SKM-1 (cell line): ENCODE measurements at regions not wholly inside any gene's neighbourhood (a gene's known extent, or its start where the extent isn't known, plus 50 kb on each side); places are given as distances from the start of the nearest gene placed in this dataset.

Experiments
- DNase-seq: peaks from one replicate; lab custom pipeline; 2025; ENCODE audit not compliant: unreplicated experiment; lab: John Stamatoyannopoulos, UW

DNA sequence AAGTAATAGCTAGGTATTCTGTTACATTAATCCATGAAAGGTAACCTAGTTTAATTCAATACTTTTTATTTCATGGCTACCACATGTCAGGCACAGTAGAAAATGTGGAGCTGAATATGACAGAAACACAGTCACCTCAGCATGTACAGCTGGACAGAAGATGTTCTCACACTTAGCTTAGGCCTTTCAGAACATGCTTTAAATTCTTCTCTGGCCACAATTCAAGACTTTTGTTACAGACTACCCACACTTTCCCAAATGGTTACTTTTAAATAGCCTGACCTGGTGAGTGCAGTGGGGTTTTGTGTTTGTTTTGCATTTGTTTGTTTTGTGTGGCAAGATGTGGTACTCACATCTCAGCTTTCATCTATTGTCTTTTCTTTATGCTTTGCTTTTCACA lies 1079.5 kb downstream of the IGSF11 start:
- DNase-seq = no peak

DNA sequence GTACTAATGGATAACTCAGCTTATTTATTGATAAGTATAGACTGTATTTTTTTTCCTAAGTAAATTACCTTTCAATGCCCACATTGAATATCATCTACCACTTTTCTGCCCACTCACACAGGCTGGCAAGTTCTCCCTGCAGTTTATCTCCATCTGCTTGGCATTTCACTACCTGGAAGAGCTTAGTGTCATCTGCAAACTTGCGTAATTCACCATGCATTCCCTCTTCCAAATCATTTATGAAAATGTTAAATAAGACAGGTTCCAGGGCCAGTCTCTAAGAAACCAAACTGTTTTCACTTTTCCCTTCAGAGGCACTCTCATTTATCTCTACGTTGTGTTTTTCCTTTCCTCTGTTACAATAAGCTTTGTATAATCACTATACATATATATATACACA lies 1076.6 kb downstream of the IGSF11 start:
- no peak for DNase-seq

DNA sequence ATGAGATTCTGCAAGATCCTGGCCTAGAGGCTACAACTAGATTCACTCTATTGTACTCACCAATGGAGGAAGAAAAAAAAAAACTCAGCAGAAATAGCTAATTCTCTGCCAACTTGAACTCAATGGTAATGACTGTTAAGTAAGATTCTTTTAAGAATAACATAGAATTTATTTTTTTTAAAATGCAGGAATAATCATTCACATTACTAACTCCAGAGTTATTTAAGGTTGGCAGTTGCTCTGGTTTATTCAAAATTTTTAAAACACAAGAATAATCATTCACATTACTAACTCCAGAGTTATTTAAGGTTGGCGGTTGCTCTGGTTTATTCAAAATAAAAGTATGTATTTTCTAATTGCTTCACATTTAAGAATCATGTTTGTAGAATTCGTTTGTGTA lies 1071.9 kb downstream of the IGSF11 start:
- no peak for DNase-seq

DNA sequence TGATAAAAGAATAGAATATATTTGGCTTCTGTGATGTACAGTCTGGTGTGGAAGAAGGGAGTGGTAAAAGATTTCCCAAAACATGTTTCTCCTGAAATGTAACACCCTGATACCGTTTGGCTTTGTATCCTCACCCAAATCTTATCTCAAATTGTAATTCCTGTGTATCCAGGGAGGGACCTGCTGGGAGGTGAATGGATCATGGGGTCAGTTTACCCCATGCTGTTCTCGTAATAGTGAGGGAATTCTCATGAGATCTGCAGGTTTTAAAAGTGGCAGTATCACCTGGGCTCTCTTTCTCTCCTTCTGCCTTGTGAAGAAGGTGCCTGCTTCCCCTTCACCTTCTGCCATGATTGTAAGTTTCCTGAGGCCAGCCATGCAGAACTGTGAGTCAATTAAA lies 1070.8 kb downstream of the IGSF11 start:
- no peak for DNase-seq

DNA sequence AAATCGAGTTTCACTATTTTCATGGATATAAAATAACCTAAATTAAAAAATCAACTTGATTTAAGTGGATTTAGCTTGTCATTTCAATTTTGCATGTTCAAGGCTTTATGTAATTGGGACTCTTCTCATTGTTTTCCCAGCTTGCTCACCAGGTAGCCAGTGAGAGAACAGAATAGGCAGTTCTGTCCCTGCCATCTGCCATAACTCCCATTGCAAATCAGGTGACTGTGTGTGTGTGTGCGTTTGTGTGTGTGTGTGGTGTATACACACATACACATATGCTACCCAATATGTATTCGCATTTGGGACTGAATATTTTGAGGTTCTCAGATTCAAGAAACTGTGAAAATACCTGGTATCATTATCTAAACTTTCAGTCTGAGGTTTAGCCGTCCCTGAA lies 1069.8 kb downstream of the IGSF11 start:
- no peak for DNase-seq

DNA sequence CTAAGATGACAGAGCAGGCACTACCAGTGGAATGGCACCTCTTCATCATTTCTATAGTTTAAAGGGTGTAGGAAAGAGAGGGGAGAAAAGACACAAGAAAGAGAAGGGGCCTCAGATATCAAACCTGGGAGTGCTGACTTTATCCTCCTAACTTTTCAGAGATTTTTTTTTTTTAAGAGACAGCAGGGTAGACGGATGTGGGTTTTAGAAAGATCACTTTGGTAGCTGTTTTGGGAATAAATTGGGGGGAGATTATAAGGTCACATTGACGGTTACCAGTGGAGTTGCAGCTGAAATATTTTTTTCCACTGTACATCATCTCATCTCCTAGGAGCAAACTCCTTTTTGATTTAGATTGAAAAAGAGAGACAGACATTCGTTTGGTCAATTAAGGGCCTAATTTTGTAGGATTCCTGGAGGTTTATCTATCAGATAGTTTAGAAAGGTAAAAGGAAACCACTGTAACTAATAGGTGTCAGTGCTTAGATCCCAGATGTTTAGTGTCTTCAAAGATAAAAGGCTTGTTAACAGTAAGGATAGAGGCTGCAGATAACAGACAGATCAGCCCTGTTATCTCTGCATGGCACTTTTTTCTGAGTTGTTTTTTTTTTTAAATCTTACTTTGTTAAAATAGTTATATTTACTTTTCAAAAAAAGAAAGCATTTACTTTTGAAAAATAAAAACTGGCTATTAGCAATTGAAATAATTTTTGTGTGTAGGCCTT lies 1057.0 kb downstream of the IGSF11 start:
- no peak for DNase-seq

DNA sequence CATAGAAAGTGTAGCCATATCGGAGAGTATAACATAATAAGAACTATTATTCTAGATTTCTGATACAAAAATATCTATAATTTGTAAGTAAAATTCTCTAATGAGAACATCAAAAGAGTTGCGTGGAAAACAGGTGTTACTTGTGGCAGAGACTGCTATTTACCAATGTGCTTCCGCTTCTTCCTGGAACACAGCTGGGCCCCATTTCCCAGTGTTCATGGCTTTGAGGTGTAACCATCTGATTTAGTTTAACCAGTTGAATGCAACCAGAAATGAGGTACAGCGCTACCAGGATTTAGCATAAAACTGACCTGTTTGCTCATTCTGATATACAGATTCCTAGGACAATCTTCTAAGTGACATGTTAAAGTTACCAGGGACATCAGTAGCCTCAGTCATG lies 1055.2 kb downstream of the IGSF11 start:
- DNase-seq = no peak

DNA sequence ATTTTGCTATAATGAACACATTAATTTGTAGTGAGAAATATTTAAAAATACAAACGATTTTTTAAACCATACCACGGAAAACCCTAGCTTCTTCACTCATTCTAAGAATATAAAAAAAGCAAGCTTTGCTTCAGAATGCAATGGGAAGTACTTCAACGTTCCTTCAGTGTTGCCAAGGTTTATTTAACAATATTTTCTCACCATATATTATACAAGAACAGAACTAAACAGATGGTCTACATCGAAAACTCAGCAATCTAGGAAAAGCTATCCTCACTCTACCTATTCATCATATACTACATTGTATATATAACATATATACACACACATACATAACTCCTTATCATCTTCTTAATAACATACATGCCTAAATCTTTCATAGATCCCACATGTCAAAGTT lies 1047.4 kb downstream of the IGSF11 start:
- DNase-seq = no peak

DNA sequence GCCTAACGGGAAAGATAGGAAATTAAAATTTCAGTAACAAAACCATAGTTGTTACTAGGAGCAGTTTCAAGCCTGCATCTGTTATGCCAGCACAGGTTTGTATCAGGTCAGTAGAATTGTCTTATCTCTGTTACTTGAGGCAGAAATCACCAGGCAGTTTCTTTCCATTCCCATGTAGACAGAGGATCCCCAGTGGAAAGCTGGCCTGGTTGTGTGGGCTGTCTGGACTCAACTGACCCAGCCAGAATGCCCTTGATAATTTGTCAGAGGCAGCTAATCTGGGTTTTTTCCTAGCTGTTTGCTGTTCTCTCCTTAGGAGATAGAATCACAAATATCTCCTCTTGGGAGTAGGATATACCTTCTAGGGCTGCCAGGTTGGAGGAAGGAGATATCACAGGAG lies 1044.7 kb downstream of the IGSF11 start:
- no peak for DNase-seq

DNA sequence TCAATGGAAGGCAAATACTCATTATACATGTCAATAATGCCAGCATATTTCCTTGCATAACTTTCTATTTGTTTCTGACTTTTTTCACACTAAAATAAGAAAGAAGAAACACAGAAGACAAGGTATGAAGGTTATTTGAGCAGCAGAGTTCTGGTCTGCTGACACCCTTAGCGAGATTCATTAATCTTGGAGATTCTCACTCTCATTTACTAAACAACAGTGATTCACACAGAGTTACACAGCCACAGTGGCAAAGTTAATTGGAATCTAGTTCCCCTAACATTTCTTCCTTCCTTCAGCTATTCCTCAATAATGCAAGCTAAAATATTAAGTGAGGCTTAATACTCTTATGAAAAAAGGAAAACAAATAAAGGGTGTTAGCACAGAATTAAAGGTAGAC lies 1044.0 kb downstream of the IGSF11 start:
- DNase-seq = no peak

DNA sequence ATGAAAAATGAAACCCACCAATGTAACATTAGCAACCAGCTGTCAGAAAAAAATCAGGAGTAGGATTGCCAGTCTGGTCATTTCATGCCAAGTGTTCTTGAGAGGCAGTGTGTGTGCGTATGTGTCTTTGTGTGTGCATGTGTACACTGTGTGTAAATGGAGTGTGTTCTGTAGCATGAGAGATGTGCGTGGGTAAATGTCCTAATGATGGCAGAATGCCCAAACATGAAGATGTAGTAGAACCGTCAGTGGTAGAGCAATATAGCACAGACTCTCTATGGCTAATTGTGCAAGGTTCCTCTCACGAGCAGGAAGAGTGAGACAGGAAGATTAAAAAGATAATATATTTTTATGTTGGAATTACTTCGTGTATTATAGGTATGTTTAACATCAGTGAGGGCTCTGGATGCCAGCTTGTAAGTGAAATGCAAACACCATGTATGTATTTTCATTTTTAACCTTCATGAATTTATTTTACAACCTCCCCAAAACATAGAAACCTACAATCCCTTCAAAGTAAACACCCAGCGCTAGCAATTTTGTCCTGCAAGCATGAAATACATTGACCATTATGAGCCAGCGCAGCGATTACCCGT lies 1038.7 kb downstream of the IGSF11 start:
- no peak for DNase-seq

DNA sequence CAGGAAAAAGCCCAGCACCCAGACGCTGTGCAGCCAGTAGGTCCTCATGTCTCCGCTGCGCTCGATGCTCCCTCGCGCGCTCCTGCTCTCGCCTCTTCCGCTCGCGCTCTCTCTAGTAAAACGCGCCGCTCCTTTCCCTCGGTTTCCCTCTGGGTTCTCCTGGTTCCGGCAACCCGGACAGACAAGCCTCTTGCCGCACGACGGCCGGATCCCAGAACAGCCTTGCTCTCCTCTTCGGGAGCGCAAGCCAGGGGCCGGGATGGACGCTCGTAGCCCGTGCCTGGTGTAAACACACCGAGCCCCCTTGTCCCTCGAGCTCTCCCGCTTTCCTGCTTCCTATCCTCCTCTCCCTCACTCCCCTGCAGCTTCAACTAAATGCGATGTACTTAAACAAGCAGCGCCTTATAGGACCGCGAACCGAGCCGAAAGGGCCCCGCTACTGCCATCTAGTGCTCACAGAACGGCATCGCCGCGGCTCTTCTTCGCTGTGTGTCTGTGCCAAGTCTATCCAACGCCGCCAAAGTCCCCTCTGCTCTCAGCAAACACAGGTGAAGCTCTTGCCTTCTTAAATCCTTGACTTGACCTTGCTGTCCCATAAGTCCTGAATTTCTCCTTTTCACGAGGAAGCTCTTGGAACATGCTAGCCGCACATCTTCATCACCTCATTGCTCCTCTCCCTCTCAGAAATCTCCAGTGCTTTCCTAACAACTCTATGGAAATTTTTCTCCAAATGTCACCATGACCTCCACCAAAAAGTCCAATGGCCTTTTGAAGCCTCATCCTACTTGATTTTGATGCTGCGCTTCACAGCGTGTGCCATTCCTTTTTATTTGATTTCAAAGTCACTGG lies 1037.2 kb downstream of the IGSF11 start:
- DNase-seq = peak; percentile 46

DNA sequence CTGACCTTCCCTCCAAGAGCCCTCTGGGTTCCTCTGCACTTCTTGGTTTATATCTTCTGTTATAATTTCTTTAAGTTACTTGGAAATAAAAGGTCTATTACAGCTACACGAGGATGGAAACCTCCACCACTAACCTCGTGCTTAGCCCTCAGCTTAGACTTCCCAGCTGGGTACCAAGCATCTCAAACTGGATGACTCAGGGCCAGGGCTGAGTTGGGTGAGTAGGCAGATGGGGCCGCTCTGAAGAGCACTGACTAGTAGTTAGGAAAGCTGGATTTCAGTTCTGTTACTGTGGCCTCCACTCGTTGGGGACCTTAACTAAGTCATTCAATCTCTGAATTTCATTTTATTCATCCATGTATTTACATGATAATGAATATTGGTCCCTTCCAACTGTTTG lies 1036.6 kb downstream of the IGSF11 start:
- DNase-seq = no peak

DNA sequence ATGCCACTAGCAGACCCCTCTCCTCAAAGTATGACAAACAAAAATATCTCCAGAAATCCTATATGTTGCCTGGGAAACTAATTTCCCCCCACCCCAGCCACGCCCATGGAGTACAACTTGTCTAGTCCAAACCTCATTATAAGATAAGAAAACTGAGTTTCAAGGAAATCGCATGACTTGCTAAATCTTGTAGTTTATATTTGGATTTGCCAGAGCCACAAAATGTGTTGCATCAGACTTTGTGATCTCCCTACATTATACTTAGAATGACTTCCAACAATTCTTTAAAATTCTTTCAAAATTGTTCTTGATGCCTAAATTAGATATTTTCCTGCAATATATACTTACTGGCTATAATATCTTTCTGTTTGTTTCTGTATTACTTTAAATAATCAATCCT lies 1034.4 kb downstream of the IGSF11 start:
- no peak for DNase-seq

DNA sequence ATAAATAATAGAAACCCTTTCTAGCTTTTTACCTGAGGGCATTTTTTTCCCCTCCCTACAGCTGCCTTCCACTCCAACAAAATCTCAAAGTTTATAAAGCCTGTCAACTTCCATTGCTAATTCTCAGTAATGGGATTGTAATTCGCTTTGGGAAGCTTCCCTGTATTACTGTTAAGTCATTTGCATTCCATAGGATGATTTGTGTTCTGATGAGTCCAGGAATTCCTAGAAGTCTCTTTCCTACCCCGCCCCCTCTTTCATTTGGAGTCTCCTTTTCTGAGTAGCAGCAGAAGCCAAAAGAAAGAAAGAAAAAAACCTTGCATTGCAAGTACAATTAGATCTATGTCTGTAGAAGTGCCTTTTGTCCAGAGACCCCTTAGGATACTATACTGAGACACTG lies 1033.3 kb downstream of the IGSF11 start:
- no peak for DNase-seq

DNA sequence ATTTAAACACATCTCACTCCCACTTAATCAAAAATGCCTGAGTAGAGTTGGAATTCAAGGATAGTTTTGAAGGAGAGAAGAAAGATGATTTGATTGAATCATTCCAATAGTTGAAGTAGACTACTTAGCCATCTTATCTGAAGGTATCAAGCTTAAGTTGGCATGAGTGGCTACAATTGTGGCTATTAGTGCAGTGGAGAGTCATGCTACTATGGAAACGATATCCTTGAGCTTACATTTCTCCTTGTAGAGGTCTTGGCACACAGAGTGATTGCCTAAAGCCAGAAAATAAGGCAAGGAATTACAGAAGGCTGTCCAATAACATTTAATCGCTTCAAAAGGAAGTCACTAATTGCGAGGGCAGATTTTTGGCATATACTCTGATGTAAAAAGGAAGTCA lies 1022.7 kb downstream of the IGSF11 start:
- DNase-seq = no peak

DNA sequence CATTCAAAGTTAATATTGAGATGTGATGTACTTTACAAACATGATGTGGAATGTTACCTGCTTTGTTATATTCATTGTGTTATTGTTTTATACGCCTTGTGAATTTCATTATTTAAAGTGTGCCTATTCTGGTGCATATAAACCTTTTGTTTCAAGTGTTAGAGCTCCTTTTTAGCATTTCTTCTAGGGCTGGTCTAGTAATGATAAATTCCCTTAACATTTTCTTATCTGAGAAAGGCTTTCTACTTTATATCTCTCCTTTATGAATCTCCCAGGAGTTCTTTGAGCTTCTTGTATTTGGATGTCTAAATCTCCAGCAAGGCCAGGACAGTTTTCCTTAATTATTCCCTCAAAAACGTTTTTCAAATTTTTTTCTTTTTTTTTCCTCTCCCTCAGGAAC lies 1005.6 kb downstream of the IGSF11 start:
- no peak for DNase-seq

DNA sequence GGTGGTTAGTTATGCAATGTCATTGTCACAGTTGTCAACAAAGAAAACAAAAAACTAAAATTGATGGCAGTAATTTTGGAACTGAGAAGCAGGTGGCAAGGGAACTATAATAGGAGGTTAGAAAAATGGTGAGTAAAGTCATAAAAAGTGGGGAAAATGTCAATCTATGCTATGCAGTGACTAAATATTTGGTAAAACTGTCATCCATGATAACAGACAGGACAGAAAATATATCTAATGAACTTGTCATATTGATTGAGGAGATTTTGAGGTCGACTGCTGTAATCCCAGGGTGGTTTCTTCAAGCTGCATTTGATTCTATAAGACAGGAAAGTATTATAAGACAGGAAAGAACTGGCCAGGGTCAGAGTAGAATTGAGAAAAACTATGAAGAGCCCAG lies 998.4 kb downstream of the IGSF11 start:
- DNase-seq = no peak

DNA sequence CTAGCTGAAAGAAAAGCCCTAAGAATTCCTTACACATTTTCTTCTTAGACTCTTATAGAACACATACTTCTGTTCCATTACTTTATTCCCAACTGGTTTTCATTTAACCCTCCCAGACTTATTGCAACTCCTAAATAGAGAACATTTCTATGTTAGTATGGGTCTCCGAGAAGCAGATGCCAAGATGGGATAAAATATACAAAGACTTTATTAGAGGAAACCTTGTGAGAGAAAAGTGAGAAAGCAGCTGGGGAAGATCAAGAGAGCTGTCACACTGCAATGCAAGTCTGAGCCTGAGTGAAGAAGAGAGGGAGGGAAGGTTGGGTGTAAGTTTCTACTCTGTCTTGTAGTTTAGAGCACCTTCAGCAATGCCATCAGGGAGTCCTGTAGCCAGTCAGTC lies 979.3 kb downstream of the IGSF11 start:
- no peak for DNase-seq

DNA sequence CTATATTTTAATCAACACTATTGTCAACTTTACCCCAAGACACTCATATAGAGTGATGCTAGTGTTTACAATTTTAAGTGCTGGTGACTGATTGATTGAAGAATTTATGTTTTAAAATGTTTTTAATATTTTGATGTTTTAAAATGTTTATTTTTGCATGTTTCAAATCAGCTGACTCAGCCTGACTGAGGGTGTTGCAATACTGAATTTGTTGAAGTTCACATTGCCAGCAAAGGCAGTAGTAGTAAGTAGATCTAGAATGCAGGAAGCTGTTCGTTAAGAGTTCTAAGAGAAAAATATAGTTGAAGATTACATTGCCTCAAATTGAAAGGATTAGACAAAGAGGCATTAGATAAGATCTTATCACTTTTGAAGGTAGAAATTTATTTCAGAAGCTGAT lies 977.6 kb downstream of the IGSF11 start:
- no peak for DNase-seq

DNA sequence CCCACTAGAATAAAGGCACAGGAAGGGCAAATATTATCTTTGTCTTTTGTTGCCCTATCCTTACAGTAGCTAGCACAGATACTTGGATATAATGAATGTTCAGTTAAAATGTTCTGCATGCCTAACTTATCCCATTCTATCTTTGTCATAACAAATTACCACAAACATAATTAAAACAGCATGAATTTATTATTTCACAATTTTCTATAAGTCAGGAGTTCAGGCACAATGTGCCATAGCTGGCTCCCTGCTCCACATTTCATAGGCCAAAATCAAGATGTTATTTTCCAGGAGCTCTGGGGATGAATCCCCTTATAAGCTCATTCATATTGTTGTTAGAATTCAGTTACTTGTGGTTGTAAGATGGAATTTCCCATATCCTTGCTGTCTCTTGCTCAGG lies 975.5 kb downstream of the IGSF11 start:
- DNase-seq = no peak

DNA sequence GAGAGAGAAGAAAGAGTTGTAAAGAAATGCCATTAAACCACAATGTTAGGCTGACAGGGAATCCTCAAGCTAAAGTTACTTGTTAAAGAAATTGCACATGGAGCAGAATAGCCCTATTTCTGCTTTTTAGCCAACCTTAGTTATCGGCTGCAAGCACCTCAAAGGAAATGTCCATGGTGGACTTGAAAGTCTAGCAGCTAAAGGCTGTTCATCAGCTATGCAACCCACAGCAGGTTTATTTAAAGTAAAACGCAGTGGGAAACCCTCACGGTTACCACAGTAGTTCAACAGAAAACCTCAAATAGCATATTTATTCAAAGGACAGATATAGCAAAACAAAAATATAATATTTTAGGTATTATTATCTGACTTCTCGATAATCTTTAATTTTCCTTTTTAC lies 967.2 kb downstream of the IGSF11 start:
- DNase-seq = no peak
